SK-N-SH treated with all-trans-retinoic acid at 6 μM for 48 hours (cell line): ENCODE measurements at regions not wholly inside any gene's neighbourhood (a gene's known extent, or its start where the extent isn't known, plus 50 kb on each side); places are given as distances from the start of the nearest gene placed in this dataset.

Experiments
- ARNTL ChIP-seq: fragments of 450-650 bp; formaldehyde crosslinking; IDR thresholded peaks from 2 replicates; pipeline ENCODE4 v1.5.0; 2020; ENCODE audit warnings: low read depth, mild to moderate bottlenecking, moderate library complexity, borderline replicate concordance
- CSDC2 ChIP-seq: fragments of 250-450 bp; sonication (Bioruptor Pico); IDR thresholded peaks from 2 replicates; pipeline ENCODE4 v1.5.0; 2020; ENCODE audit warnings: mild to moderate bottlenecking, moderate library complexity
- CSRNP3 ChIP-seq: fragments of 250-450 bp; sonication (Bioruptor Pico); IDR thresholded peaks from 2 replicates; pipeline ENCODE4 v1.5.1; 2021; ENCODE audit warnings: mild to moderate bottlenecking, moderate library complexity
- GLIS3 ChIP-seq: fragments of 250-450 bp; sonication (Bioruptor Pico); IDR thresholded peaks from 2 replicates; pipeline ENCODE4 v1.5.0; 2020; ENCODE audit warnings: mild to moderate bottlenecking, moderate library complexity
- TOX ChIP-seq: fragments of 250-450 bp; sonication (Bioruptor Pico); IDR thresholded peaks from 2 replicates; pipeline ENCODE4 v1.8.0; 2021; ENCODE audit warnings: mild to moderate bottlenecking, moderate library complexity, borderline replicate concordance
- ZFP3 ChIP-seq: fragments of 250-450 bp; sonication (Bioruptor Pico); IDR thresholded peaks from 2 replicates; pipeline ENCODE4 v1.5.0; 2020; ENCODE audit warnings: mild to moderate bottlenecking, moderate library complexity
- ZFP30 ChIP-seq: fragments of 450-650 bp; formaldehyde crosslinking; IDR thresholded peaks from 2 replicates; pipeline ENCODE4 v1.5.0; 2022; ENCODE audit warnings: mild to moderate bottlenecking, moderate library complexity
- ZNF8 ChIP-seq: fragments of 450-650 bp; formaldehyde crosslinking; IDR thresholded peaks from 2 replicates; pipeline ENCODE4 v1.5.0; 2020; ENCODE audit warnings: mild to moderate bottlenecking, moderate library complexity
- TF ChIP-seq, protein P1 (sequence below): fragments of 250-450 bp; sonication (Bioruptor Pico); IDR thresholded peaks from 2 replicates; pipeline ENCODE4 v1.8.0; 2020; ENCODE audit warnings: mild to moderate bottlenecking, moderate library complexity, borderline replicate concordance
- TF ChIP-seq, protein P2 (sequence below): fragments of 250-450 bp; sonication (Bioruptor Pico); IDR thresholded peaks from 2 replicates; pipeline ENCODE4 v1.8.0; 2021; ENCODE audit warnings: low read depth, mild to moderate bottlenecking, moderate library complexity, borderline replicate concordance
- TF ChIP-seq, protein P3 (sequence below): fragments of 250-450 bp; sonication (Bioruptor Pico); IDR thresholded peaks from 2 replicates; pipeline ENCODE4 v1.5.0; 2020; ENCODE audit warnings: mild to moderate bottlenecking, moderate library complexity

DNA sequence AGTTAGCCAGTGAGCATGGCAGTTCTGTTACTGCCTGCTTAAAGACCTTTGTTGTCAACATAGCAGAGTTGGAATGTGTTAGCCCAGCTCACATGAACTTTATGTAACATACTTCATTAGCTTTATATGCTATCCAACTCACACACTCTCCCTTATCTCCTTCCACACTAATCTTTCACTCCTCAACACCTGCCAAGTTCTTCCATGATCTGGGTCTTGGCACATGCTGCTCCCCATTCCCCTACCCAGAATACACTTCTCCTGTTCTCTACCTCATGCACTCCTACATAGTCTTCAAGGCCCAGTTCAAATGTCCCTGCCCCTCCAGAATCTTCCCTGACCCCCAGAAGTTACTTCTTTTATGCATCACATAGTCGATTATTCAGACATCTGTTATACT is 179.3 kb downstream of the KATNAL1 start:
- TF ChIP-seq, protein P1, sequence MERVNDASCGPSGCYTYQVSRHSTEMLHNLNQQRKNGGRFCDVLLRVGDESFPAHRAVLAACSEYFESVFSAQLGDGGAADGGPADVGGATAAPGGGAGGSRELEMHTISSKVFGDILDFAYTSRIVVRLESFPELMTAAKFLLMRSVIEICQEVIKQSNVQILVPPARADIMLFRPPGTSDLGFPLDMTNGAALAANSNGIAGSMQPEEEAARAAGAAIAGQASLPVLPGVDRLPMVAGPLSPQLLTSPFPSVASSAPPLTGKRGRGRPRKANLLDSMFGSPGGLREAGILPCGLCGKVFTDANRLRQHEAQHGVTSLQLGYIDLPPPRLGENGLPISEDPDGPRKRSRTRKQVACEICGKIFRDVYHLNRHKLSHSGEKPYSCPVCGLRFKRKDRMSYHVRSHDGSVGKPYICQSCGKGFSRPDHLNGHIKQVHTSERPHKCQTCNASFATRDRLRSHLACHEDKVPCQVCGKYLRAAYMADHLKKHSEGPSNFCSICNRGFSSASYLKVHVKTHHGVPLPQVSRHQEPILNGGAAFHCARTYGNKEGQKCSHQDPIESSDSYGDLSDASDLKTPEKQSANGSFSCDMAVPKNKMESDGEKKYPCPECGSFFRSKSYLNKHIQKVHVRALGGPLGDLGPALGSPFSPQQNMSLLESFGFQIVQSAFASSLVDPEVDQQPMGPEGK (CRISPR knock-in tag) = no peak
- TF ChIP-seq ZNF8 (CRISPR knock-in tag) (no peak), GLIS3 (CRISPR knock-in tag) (no peak), TOX (CRISPR knock-in tag) (no peak), ZFP30 (CRISPR knock-in tag) (no peak), ARNTL (CRISPR knock-in tag) (no peak), CSRNP3 (no peak), CSDC2 (no peak), ZFP3 (0 out of 2 replicates have a peak, but pooled peaks have one; percentile 46)
- TF ChIP-seq, protein P2, sequence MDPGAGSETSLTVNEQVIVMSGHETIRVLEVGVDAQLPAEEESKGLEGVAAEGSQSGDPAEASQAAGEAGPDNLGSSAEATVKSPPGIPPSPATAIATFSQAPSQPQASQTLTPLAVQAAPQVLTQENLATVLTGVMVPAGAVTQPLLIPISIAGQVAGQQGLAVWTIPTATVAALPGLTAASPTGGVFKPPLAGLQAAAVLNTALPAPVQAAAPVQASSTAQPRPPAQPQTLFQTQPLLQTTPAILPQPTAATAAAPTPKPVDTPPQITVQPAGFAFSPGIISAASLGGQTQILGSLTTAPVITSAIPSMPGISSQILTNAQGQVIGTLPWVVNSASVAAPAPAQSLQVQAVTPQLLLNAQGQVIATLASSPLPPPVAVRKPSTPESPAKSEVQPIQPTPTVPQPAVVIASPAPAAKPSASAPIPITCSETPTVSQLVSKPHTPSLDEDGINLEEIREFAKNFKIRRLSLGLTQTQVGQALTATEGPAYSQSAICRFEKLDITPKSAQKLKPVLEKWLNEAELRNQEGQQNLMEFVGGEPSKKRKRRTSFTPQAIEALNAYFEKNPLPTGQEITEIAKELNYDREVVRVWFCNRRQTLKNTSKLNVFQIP = no peak
- TF ChIP-seq, protein P3, sequence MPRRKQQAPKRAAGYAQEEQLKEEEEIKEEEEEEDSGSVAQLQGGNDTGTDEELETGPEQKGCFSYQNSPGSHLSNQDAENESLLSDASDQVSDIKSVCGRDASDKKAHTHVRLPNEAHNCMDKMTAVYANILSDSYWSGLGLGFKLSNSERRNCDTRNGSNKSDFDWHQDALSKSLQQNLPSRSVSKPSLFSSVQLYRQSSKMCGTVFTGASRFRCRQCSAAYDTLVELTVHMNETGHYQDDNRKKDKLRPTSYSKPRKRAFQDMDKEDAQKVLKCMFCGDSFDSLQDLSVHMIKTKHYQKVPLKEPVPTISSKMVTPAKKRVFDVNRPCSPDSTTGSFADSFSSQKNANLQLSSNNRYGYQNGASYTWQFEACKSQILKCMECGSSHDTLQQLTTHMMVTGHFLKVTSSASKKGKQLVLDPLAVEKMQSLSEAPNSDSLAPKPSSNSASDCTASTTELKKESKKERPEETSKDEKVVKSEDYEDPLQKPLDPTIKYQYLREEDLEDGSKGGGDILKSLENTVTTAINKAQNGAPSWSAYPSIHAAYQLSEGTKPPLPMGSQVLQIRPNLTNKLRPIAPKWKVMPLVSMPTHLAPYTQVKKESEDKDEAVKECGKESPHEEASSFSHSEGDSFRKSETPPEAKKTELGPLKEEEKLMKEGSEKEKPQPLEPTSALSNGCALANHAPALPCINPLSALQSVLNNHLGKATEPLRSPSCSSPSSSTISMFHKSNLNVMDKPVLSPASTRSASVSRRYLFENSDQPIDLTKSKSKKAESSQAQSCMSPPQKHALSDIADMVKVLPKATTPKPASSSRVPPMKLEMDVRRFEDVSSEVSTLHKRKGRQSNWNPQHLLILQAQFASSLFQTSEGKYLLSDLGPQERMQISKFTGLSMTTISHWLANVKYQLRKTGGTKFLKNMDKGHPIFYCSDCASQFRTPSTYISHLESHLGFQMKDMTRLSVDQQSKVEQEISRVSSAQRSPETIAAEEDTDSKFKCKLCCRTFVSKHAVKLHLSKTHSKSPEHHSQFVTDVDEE (CRISPR knock-in tag) = no peak
